ENCODE measurements at regions not wholly inside any gene's neighbourhood (a gene's known extent, or its start where the extent isn't known, plus 50 kb on each side); places are given as distances from the start of the nearest gene placed in this dataset.

DNA sequence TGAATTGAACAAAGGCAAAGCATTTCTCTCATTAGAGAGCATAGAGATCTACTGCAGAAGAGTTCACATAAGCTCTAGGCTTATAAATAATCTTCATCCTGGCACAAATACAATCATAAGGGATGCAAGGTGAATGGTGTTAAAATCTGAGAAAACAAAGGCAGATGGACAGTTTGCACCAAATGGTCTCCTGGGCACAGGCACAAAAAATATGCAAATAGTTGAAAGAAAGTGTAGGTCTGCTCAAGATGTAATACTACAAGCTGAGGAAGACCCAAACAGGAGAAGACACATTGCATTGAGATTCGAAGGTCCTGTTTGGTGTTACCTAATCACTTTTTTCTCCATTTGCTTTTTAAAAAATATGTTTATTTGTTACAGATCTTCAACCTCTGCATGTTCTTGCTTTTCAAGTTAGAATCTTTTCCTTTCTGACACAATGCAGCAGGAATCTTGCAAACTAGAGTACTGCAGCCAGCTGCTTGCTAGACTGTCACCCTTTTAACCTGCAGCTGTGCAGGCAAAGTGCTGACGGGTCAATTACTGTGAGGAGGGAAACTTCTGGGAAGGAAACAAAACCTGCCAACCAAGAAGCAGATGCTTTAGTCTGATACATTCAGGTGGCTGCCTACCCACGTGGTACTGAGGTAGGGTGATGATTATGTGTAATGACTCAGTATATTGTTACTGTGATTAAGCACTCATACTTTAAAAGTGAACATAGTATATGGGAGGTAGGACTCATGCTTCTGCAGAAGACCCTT, 1048.6 kb upstream of the SEMA6A start:
- Histone ChIP-seq H3K27me3 (replicated peaks in 1 of 2; ENCODE audit: control insufficient read depth in 2 of 2, insufficient read depth in 2 of 2, low read length in 1 of 2) (no peaks in the 10 kb centered on the region), H3K79me2 (ENCODE audit: control insufficient read depth, insufficient read depth, low read length) (no peaks in the 10 kb centered on the region), H3K9ac (ENCODE audit: control insufficient read depth, insufficient read depth, low read length) (no peak overlapping the region), H3K9me3 (replicated peaks; ENCODE audit: control insufficient read depth, insufficient read depth, low read length) (no peaks in the 10 kb centered on the region), H3K4me3 (no peak overlapping the region), H2AFZ (ENCODE audit: control insufficient read depth, low read depth, low read length) (no peak overlapping the region), H4K20me1 (ENCODE audit: control insufficient read depth, insufficient read depth) (no peaks in the 10 kb centered on the region), H3K27ac (ENCODE audit: control insufficient read depth, insufficient read depth) (no peak overlapping the region), H3K4me1 (ENCODE audit: control insufficient read depth, insufficient read depth, low read length) (no peaks in the 10 kb centered on the region), H3K4me2 (ENCODE audit: control insufficient read depth, insufficient read depth) (no peak overlapping the region), H3K36me3 (ENCODE audit: control insufficient read depth in 2 of 2, insufficient read depth in 2 of 2, low read length in 1 of 2) (no peaks in the 10 kb centered on the region)
- POLR2A ChIA-PET: no interaction called here
- CTCF ChIA-PET: interaction anchor here (1.5 kb wide), 1 partner anchor 15 kb away, joined by 4 read pairs; no protein-coding TSS in a partner anchor
- FAIRE-seq (no peak), ATAC-seq (no peak), DNase-seq (ENCODE audit: low read depth, low spot score) (no peak)
- RAD21 ChIA-PET (ENCODE audit: unreplicated experiment): no interaction called here
- SMC1A ChIA-PET (ENCODE audit: uncharacterized antibody, unreplicated experiment): no interaction called here
- no peak for TF ChIP-seq RELA (IDR thresholded peaks at IDR 0.05; ENCODE audit: borderline replicate concordance, partially characterized antibody)
- no peak for TF ChIP-seq SMAD1 (IDR thresholded peaks at IDR 0.05; ENCODE audit: low read depth, partially characterized antibody)
- no peak for TF ChIP-seq ZSCAN29 (IDR thresholded peaks at IDR 0.05)
- TF ChIP-seq IRF4 (IDR thresholded peaks at IDR 0.05; ENCODE audit: low read depth, low read length): no peak
- TF ChIP-seq, protein P1, sequence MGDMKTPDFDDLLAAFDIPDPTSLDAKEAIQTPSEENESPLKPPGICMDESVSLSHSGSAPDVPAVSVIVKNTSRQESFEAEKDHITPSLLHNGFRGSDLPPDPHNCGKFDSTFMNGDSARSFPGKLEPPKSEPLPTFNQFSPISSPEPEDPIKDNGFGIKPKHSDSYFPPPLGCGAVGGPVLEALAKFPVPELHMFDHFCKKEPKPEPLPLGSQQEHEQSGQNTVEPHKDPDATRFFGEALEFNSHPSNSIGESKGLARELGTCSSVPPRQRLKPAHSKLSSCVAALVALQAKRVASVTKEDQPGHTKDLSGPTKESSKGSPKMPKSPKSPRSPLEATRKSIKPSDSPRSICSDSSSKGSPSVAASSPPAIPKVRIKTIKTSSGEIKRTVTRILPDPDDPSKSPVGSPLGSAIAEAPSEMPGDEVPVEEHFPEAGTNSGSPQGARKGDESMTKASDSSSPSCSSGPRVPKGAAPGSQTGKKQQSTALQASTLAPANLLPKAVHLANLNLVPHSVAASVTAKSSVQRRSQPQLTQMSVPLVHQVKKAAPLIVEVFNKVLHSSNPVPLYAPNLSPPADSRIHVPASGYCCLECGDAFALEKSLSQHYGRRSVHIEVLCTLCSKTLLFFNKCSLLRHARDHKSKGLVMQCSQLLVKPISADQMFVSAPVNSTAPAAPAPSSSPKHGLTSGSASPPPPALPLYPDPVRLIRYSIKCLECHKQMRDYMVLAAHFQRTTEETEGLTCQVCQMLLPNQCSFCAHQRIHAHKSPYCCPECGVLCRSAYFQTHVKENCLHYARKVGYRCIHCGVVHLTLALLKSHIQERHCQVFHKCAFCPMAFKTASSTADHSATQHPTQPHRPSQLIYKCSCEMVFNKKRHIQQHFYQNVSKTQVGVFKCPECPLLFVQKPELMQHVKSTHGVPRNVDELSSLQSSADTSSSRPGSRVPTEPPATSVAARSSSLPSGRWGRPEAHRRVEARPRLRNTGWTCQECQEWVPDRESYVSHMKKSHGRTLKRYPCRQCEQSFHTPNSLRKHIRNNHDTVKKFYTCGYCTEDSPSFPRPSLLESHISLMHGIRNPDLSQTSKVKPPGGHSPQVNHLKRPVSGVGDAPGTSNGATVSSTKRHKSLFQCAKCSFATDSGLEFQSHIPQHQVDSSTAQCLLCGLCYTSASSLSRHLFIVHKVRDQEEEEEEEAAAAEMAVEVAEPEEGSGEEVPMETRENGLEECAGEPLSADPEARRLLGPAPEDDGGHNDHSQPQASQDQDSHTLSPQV (IDR thresholded peaks at IDR 0.05): no peak
- TF ChIP-seq ZNF24 (IDR thresholded peaks at IDR 0.05): no peak
- TF ChIP-seq IKZF2 (IDR thresholded peaks at IDR 0.05): no peak
- no TSS peak for BruUV-seq (replicated peaks)
- whole genome bisulfite sequencing (ENCODE audit: insufficient coverage, insufficient replicate concordance, low lambda C conversion rate, missing lambda C conversion rate): 2% methylated on average over 3 of the region's 3 CpGs
- in situ Hi-C loops (cut with MboI) (no loop called here), intact Hi-C loops (cut with micrococcal nuclease; ENCODE audit: unreplicated experiment) (no loop called here)

Data from GM12878 (cell line).